Renal cortex interstitium (tissue), 11 donors: ENCODE measurements at regions not wholly inside any gene's neighbourhood (a gene's known extent, or its start where the extent isn't known, plus 50 kb on each side); places are given as distances from the start of the nearest gene placed in this dataset.
"Not testable (repeated sequence)": the region's sequence is repeated elsewhere in the genome, so short reads cannot be mapped to it uniquely, and the experiment has no call there.

ENCODE experiments used
- DNase-seq, 11 donors: peaks; one replicate each; pipeline ENCODE4 v3.0.0-alpha.2; 2013; ENCODE audit warnings: low read depth in 9 of 11, low spot score in 4 of 11; ENCODE audit errors: extremely low read depth in 1 of 11

- no peak for DNase-seq
These were observed 174.3 kb upstream of the FAT3 start for GRCh38 chr11:92050305-92050704.

DNA sequence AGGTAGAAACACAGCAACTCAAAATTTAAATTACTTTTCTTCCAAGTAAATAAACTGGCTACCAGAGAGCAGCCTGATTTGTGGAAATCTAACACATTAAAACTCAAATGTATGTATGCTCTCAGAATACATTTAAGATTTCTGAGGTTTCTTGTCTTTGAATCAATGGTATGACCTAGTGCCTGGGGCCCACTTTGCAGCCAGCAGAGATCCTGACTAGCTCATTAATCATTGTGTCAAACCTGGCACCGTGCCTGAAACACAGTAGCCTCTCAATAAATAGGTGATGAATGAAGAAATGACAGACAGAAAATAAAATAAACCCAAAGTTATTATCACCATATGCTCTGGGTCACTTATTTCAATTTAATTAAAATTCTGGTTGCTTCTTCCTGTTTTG lies 176.2 kb upstream of the FAT3 start:
- no peak for DNase-seq

- DNase-seq = no peak
These were observed 178.5 kb upstream of the FAT3 start for GRCh38 chr11:92046103-92046502.

- no peak for DNase-seq
These were observed 179.3 kb upstream of the FAT3 start for GRCh38 chr11:92045301-92045700.

GRCh38 chr11:92035488-92035887 lies 189.1 kb upstream of the FAT3 start:
- DNase-seq = no peak

GRCh38 chr11:92027136-92027535 lies 197.5 kb upstream of the FAT3 start:
- not testable (repeated sequence) for DNase-seq

- DNase-seq = no peak
These were observed 198.0 kb upstream of the FAT3 start for GRCh38 chr11:92026664-92027063.

GRCh38 chr11:92024788-92025187 lies 199.8 kb upstream of the FAT3 start:
- no peak for DNase-seq

DNA sequence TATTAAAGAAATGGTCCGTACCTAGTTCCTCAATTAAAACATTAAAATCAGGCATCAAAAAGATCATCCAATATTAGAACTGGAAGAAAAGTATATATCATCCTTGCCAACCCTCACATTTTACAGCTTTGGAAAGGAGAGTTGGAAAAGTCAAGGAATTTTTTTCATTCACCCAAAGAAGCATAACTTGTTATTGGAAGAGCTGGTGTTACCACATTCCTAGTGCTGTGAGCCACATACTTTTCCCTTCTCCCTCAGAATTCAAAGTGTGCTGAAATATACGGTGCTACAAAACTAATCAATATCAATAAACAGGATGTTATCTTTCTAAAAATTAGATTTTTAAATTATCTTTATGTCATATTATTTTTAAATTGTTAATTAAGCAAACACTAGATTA lies 202.1 kb upstream of the FAT3 start:
- DNase-seq = no peak

GRCh38 chr11:92018332-92018731 lies 206.3 kb upstream of the FAT3 start:
- no peak for DNase-seq

- no peak for DNase-seq
These were observed 216.4 kb upstream of the FAT3 start for GRCh38 chr11:92008249-92008648.

DNA sequence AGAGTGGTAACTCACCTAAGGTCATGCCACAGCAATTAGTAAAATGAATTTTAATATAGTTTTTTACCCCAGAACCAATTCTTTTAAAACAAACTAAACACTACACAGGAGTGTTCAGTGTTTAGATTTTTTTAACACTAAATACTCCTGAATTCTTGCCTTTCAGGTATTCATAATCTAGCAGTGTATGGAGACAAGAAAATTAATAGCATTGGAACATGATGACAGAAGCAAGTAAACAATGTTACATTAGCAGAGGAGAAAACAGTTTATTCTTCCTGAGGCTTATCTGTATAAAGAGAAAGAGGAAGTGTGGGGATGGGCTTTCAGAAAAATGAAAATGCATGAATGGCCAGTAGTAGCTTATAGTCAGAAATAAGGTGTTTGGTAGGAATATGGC lies 222.1 kb upstream of the FAT3 start:
- no peak for DNase-seq

- no peak for DNase-seq
These were observed 226.1 kb upstream of the FAT3 start for GRCh38 chr11:91998481-91998880.

GRCh38 chr11:91997226-91997625 lies 227.4 kb upstream of the FAT3 start:
- no peak for DNase-seq

DNA sequence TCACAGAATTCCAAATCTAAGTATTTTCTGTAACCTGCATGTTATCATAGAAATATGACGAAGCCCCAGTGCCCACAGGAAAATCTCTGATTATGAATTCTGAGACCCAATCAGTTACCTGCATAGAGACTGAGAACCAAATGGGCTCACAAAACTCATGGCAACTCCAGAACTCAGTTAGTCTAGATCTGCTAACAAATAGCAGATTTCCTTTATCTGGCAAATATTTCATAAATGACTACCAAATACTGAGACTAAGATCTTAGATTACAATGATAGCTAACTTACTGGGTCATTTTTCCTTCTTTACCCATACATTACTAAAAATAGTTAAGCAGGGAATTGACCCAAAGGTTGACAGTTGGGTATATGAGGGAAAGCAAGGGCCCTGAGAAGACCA lies 228.1 kb upstream of the FAT3 start:
- no peak for DNase-seq

DNA sequence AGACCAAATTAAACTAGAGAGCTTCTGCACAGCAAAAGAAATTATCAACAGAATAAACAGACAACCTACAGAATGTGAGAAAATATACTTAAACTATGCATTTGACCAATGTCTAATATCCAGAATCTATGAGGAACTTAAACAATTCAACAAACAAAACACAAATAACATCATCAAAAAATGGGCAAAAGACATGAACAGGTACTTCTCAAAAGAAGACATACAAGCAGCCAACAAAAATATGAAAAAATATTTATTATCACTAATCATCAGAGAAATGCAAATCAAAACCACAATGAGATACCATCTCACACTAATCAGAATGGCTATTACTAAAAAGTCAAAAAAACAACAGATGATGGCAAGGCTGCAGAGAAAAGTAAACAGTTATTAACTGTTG lies 236.2 kb upstream of the FAT3 start:
- not testable (repeated sequence) for DNase-seq

DNA sequence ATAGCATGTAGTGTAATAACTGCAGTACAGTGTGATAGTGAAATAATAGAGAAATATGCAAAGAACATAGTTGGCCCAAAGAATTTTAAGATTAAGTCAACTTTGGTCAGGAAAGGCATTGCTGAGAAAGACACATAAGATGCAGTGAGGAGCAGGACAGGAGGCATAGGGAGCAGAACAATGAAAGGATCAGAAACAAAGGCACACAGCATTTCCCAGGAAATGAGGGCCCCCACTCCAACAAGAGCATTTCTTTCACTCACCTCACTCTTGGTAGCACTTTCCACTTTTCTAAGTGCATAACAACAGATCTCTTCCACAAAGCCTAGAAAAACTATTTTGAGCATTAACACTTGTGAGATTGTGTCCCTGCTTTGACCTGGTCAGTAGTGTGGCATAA lies 238.4 kb upstream of the FAT3 start:
- no peak for DNase-seq

DNA sequence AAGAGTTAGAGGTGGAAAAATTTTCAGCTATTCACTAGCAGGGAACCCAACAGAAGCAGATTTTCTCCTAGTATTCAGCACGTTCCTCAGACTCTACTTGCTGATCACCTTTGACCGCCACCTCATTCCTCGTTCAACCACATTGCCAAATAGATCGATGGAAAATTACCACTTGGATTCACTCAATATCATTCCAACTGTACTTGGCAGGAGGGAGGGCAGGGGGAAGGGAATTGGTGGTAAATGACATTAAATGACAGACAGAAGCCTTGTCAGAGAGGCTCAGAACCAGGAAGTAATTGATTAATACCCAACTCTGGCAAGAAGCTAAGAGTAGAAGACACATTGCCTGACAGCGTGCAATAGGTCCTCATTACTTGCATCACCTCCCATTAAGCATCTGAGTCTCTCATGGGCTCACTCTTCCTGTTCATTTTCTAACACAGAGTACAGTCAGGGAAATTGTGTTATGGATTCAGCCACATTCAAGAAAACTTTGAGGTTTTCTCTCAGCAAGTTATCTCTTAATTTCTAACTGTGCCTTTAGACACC lies 240.5 kb upstream of the FAT3 start:
- no peak for DNase-seq

- DNase-seq = no peak
These were observed 242.6 kb upstream of the FAT3 start for GRCh38 chr11:91981995-91982394.

DNA sequence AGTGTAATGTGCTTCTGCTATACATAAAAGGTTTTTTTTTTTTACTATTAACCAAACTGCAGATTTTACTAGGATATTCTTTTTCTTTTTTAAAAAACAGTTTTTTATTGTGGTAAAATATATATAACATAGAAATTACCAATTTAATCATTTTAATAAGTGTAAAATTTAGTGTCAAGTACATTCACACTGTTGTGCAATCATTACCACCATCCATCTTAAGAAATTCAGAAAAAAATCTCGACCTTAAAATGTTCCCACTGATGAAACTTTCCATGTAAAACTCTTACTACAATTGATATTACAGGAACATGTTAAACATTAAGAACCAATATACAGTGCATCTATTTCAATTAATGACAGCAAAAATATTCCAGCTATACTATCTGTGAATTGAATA lies 244.8 kb upstream of the FAT3 start:
- no peak for DNase-seq

GRCh38 chr11:91978747-91979146 lies 245.9 kb upstream of the FAT3 start:
- DNase-seq = no peak
